A549 (cell line): ENCODE measurements at regions not wholly inside any gene's neighbourhood (a gene's known extent, or its start where the extent isn't known, plus 50 kb on each side); places are given as distances from the start of the nearest gene placed in this dataset.

Source experiments
- ATAC-seq, 2 experiments: fragments of 200-7000 bp in 1 of 2; fragments of >200 bp in 1 of 2; cut with Nextera tagmentation in 1 of 2; cut with Tn5 transposase in 1 of 2; 3 replicates each; pipeline versions ENCODE4 v1.8.0 to v1.9.1; 2018 to 2020; ENCODE audit warnings: mild to moderate bottlenecking in 1 of 2, moderate library complexity in 1 of 2
- CTCF ChIA-PET: fragments of 300-600 bp; sonication (Branson Sonifier 250); formaldehyde crosslinking; extraction: SDS; loops from one replicate; lab custom pipeline; 2021; ENCODE audit warnings: antibody characterized with exemption, inconsistent platforms; lab: Yijun Ruan, JAX
- POLR2A ChIA-PET: fragments of 350-600 bp; formaldehyde crosslinking; extraction: SDS; loops from one replicate; lab custom pipeline; 2021; ENCODE audit warnings: antibody characterized with exemption, inconsistent platforms; lab: Yijun Ruan, JAX
- DNase-seq, 2 experiments: peaks; one replicate each; pipeline versions ENCODE4 v3.0.0 to v3.0.0-alpha.2; 2011 to 2016; ENCODE audit warnings: low read depth in 1 of 2, low spot score in 1 of 2
- FAIRE-seq: peaks from 2 replicates; lab custom pipeline; 2011; peaks lifted over from hg19 to GRCh38; lab: Jason Lieb, UNC
- H3K27ac ChIP-seq, 2 experiments: fragments of >200 bp; sonication (Bioruptor Twin); formaldehyde crosslinking; 3 replicates each; pipeline ENCODE4 v1.5.1; 2016 to 2017
- H3K4me1 ChIP-seq: fragments of >200 bp; sonication (Bioruptor Twin); formaldehyde crosslinking; 3 replicates; pipeline ENCODE4 v1.6.1; 2016
- H3K4me2 ChIP-seq: fragments of >200 bp; sonication (Bioruptor Twin); formaldehyde crosslinking; 3 replicates; pipeline ENCODE4 v1.6.1; 2016
- H3K4me3 ChIP-seq: fragments of >200 bp; sonication (Bioruptor Twin); formaldehyde crosslinking; 3 replicates; pipeline ENCODE4 v1.5.1; 2016
- H3K9me3 ChIP-seq: fragments of >200 bp; sonication (Bioruptor Twin); formaldehyde crosslinking; 3 replicates; pipeline ENCODE4 v1.6.1; 2016
- BHLHE40 ChIP-seq: IDR thresholded peaks from 2 replicates; pipeline ENCODE4 v1.6.1; 2012; ENCODE audit warnings: low read depth, low read length, inconsistent platforms
- CBX2 ChIP-seq: fragments of 200-600 bp; sonication (generic); IDR thresholded peaks from 2 replicates; pipeline ENCODE4 v1.6.1; 2016; ENCODE audit warnings: low read depth, mild to moderate bottlenecking, borderline replicate concordance
- CHD2 ChIP-seq: fragments of 150-350 bp; IDR thresholded peaks from 2 replicates; pipeline ENCODE4 v1.6.1; 2014; ENCODE audit warnings: low read length; ENCODE audit not compliant: partially characterized antibody
- EHMT2 ChIP-seq: fragments of 200-600 bp; sonication (generic); IDR thresholded peaks from 2 replicates; pipeline ENCODE4 v1.6.1; 2016; ENCODE audit warnings: antibody characterized with exemption, low read depth, mild to moderate bottlenecking, moderate library complexity
- EP300 ChIP-seq, 2 experiments: fragments of >200 bp; sonication (Bioruptor Twin); formaldehyde crosslinking; IDR thresholded peaks; 2 replicates in 1 of 2; 3 replicates in 1 of 2; pipeline ENCODE4 v1.6.1; 2016 to 2017
- ESRRA ChIP-seq: fragments of 150-350 bp; IDR thresholded peaks from 2 replicates; pipeline ENCODE4 v1.6.1; 2014; ENCODE audit warnings: mild to moderate bottlenecking, low read length, borderline replicate concordance
- FOSB ChIP-seq: fragments of 250-450 bp; sonication (Bioruptor Pico); IDR thresholded peaks from 2 replicates; pipeline ENCODE4 v1.5.0; 2020; ENCODE audit warnings: mild to moderate bottlenecking, moderate library complexity
- FOXS1 ChIP-seq: fragments of 250-450 bp; sonication (Bioruptor Pico); IDR thresholded peaks from 2 replicates; pipeline ENCODE4 v1.5.0; 2020; ENCODE audit warnings: mild to moderate bottlenecking, moderate library complexity
- GATA3 ChIP-seq: IDR thresholded peaks from 2 replicates; pipeline ENCODE4 v1.6.1; 2012; ENCODE audit warnings: borderline replicate concordance
- HOXB13 ChIP-seq: fragments of 250-450 bp; sonication (Bioruptor Pico); IDR thresholded peaks from 2 replicates; pipeline ENCODE4 v1.5.0; 2020; ENCODE audit warnings: low read depth, mild to moderate bottlenecking, moderate library complexity
- JUNB ChIP-seq: fragments of >200 bp; sonication (Bioruptor Twin); formaldehyde crosslinking; IDR thresholded peaks from 2 replicates; pipeline ENCODE4 v1.6.1; 2016
- KDM5A ChIP-seq: fragments of 200-600 bp; sonication (generic); IDR thresholded peaks from 2 replicates; pipeline ENCODE4 v1.6.1; 2016; ENCODE audit warnings: antibody characterized with exemption, mild to moderate bottlenecking
- MAFK ChIP-seq: fragments of 450-650 bp; IDR thresholded peaks from 2 replicates; pipeline ENCODE4 v1.6.1; 2014; ENCODE audit not compliant: partially characterized antibody
- NFE2L2 ChIP-seq: fragments of 150-350 bp; conservative IDR thresholded peaks from 2 replicates; pipeline ENCODE4 v1.6.1; 2014; ENCODE audit warnings: low read length
- NPAS2 ChIP-seq: fragments of 250-450 bp; sonication (Bioruptor Pico); IDR thresholded peaks from 2 replicates; pipeline ENCODE4 v1.8.0; 2022; ENCODE audit warnings: mild to moderate bottlenecking, moderate library complexity, borderline replicate concordance
- NR3C1 ChIP-seq: fragments of >200 bp; sonication (Bioruptor Twin); formaldehyde crosslinking; IDR thresholded peaks from 3 replicates; pipeline ENCODE4 v1.6.1; 2017
- PHF8 ChIP-seq: fragments of 200-600 bp; sonication (generic); IDR thresholded peaks from 2 replicates; pipeline ENCODE4 v1.6.1; 2016; ENCODE audit warnings: low read depth, mild to moderate bottlenecking, antibody characterized with exemption, moderate library complexity, borderline replicate concordance
- POLR2AphosphoS2 ChIP-seq: conservative IDR thresholded peaks from 2 replicates; pipeline ENCODE4 v1.6.1; 2012; ENCODE audit warnings: low read length, improper control_type of control experiment, inconsistent platforms
- RNF2 ChIP-seq: fragments of 200-600 bp; sonication (generic); IDR thresholded peaks from 2 replicates; pipeline ENCODE4 v1.6.1; 2016; ENCODE audit warnings: low read depth, mild to moderate bottlenecking, antibody characterized with exemption, moderate library complexity, borderline replicate concordance
- SMC3 ChIP-seq: fragments of >200 bp; sonication (Bioruptor Twin); formaldehyde crosslinking; IDR thresholded peaks from 3 replicates; pipeline ENCODE4 v1.6.1; 2018; ENCODE audit warnings: inconsistent platforms
- SREBF2 ChIP-seq: fragments of 450-650 bp; IDR thresholded peaks from 2 replicates; pipeline ENCODE4 v1.6.1; 2014; ENCODE audit warnings: mild to moderate bottlenecking, moderate library complexity
- TP53 ChIP-seq: fragments of 250-450 bp; sonication (Bioruptor Pico); IDR thresholded peaks from 2 replicates; pipeline ENCODE4 v1.5.0; 2021; ENCODE audit warnings: mild to moderate bottlenecking, moderate library complexity
- ZC3H11A ChIP-seq: fragments of 450-650 bp; IDR thresholded peaks from 2 replicates; pipeline ENCODE4 v1.6.1; 2014; ENCODE audit warnings: antibody characterized with exemption, mild to moderate bottlenecking
- WGBS: methylation state at CpG from one replicate; pipeline ENCODE4 v1.1.6; 2017; ENCODE audit errors: missing lambda C conversion rate; 5-methylcytosine and 5-hydroxymethylcytosine counted together
- TF ChIP-seq, protein P1 (sequence below): fragments of 150-350 bp; IDR thresholded peaks from 2 replicates; pipeline ENCODE4 v1.6.1; 2014; ENCODE audit warnings: low read depth, mild to moderate bottlenecking, low read length
- TF ChIP-seq, protein P2 (sequence below): IDR thresholded peaks from 2 replicates; pipeline ENCODE4 v1.6.1; 2012
- TF ChIP-seq, protein P3 (sequence below): fragments of >200 bp; sonication (Bioruptor Twin); formaldehyde crosslinking; IDR thresholded peaks from 3 replicates; pipeline ENCODE4 v1.5.1; 2016
- TF ChIP-seq, protein P4 (sequence below): fragments of >200 bp; sonication (Bioruptor Twin); formaldehyde crosslinking; IDR thresholded peaks from 2 replicates; pipeline ENCODE4 v1.6.1; 2016
- TF ChIP-seq, protein P5 (sequence below): fragments of >200 bp; sonication (Bioruptor Twin); formaldehyde crosslinking; IDR thresholded peaks from 3 replicates; pipeline ENCODE4 v1.6.1; 2016
- TF ChIP-seq, protein P6 (sequence below): IDR thresholded peaks from 2 replicates; pipeline ENCODE4 v1.6.1; 2012

DNA sequence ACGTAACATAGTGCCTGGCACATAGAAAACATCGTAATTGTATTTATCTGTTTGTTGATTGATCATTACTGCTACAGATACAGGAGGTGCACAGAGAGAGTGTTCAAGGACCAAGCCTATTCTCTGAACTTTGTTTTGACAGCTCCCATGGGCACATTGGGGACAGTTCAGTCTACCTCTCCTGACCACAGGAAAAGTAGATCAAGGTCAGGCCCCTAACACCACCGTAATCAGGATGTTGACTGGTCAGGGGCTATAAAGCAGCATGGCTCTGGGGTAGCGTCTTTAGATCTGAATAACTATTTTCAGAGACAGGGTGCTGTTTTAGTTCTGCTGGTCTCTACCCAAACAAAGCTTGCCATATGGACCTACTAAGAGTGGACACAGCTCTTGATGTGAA, 223.1 kb upstream of the IRF2BP2 start:
- TF ChIP-seq FOSB (CRISPR knock-in tag) = no peak
- TF ChIP-seq EP300 (IDR thresholded peaks at IDR 0.05) = no peak
- TF ChIP-seq, protein P1, sequence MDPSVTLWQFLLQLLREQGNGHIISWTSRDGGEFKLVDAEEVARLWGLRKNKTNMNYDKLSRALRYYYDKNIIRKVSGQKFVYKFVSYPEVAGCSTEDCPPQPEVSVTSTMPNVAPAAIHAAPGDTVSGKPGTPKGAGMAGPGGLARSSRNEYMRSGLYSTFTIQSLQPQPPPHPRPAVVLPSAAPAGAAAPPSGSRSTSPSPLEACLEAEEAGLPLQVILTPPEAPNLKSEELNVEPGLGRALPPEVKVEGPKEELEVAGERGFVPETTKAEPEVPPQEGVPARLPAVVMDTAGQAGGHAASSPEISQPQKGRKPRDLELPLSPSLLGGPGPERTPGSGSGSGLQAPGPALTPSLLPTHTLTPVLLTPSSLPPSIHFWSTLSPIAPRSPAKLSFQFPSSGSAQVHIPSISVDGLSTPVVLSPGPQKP = no peak
- no peak for TF ChIP-seq RNF2
- TF ChIP-seq, protein P2, sequence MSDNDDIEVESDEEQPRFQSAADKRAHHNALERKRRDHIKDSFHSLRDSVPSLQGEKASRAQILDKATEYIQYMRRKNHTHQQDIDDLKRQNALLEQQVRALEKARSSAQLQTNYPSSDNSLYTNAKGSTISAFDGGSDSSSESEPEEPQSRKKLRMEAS = no peak
- no peak for TF ChIP-seq SREBF2
- TF ChIP-seq, protein P3, sequence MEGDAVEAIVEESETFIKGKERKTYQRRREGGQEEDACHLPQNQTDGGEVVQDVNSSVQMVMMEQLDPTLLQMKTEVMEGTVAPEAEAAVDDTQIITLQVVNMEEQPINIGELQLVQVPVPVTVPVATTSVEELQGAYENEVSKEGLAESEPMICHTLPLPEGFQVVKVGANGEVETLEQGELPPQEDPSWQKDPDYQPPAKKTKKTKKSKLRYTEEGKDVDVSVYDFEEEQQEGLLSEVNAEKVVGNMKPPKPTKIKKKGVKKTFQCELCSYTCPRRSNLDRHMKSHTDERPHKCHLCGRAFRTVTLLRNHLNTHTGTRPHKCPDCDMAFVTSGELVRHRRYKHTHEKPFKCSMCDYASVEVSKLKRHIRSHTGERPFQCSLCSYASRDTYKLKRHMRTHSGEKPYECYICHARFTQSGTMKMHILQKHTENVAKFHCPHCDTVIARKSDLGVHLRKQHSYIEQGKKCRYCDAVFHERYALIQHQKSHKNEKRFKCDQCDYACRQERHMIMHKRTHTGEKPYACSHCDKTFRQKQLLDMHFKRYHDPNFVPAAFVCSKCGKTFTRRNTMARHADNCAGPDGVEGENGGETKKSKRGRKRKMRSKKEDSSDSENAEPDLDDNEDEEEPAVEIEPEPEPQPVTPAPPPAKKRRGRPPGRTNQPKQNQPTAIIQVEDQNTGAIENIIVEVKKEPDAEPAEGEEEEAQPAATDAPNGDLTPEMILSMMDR = no peak
- no peak for TF ChIP-seq EHMT2
- TF ChIP-seq HOXB13 (CRISPR knock-in tag) = no peak
- no peak for TF ChIP-seq GATA3
- TF ChIP-seq FOXS1 (CRISPR knock-in tag) = no peak
- no peak for TF ChIP-seq JUNB
- TF ChIP-seq, protein P4, sequence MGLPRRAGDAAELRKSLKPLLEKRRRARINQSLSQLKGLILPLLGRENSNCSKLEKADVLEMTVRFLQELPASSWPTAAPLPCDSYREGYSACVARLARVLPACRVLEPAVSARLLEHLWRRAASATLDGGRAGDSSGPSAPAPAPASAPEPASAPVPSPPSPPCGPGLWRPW = no peak
- no peak for TF ChIP-seq MAFK
- no peak for TF ChIP-seq ZC3H11A
- no peak for TF ChIP-seq CHD2
- no peak for TF ChIP-seq PHF8
- TF ChIP-seq KDM5A = no peak
- no peak for TF ChIP-seq SMC3
- ATAC-seq (no peak), DNase-seq (no peak), FAIRE-seq (no peak)
- Histone ChIP-seq H3K4me3 (no peak overlapping the region), H3K9me3 (no peaks in the 10 kb centered on the region; the same call in 2 of the 3 replicates), H3K4me1 (no peaks in the 10 kb centered on the region), H3K27ac (no peak overlapping the region), H3K4me2 (no peak overlapping the region)
- ChIA-PET POLR2A (no interaction called here), CTCF (interaction anchor here (1.1 to 1.4 kb wide), 3 partner anchors 9 to 346 kb away, joined by 3 read pairs; no protein-coding TSS in a partner anchor)
- WGBS = 95% methylated on average over 4 of the region's 4 CpGs

DNA sequence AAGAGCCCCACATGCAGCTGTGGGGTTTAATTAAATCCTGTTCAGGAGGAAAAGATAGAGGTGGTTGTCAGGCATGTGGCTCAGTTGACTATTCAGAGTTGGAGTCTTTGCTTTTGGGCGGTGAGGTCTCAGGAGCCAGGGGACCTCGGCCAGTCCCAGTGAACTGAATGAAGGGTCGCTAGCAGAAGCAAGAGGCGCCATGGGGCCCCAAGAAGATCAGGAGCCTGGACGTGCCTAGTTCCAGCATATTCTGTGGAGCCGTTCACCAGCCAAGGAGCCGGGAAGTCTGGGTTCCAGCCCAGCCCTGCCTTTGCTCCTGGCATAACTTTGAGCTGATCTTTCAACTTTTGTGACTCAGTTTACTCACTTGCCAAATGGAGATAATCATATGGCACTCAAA, 217.7 kb upstream of the IRF2BP2 start:
- no peak overlapping the region for H3K4me3 ChIP-seq

More for the DNA sequence above, 217.7 kb upstream of the IRF2BP2 start:
- CTCF ChIA-PET = no interaction called here
- POLR2A ChIA-PET = no interaction called here
- FAIRE-seq (no peak), DNase-seq (no peak), ATAC-seq (no peak)
- 91% methylated on average over 7 of the region's 7 CpGs for WGBS
- Histone ChIP-seq H3K4me2 (no peak overlapping the region), H3K4me1 (no peaks in the 10 kb centered on the region), H3K9me3 (no peaks in the 10 kb centered on the region), H3K27ac (peak overlapping the region; percentile 10 to 47; a peak in 2 of 6 replicates)
- TF ChIP-seq NPAS2 (CRISPR knock-in tag) = no peak
- TF ChIP-seq TP53 (CRISPR knock-in tag) = no peak
- no peak for TF ChIP-seq NFE2L2
- TF ChIP-seq GATA3 = no peak
- TF ChIP-seq, protein P1 = no peak
- TF ChIP-seq, protein P5, sequence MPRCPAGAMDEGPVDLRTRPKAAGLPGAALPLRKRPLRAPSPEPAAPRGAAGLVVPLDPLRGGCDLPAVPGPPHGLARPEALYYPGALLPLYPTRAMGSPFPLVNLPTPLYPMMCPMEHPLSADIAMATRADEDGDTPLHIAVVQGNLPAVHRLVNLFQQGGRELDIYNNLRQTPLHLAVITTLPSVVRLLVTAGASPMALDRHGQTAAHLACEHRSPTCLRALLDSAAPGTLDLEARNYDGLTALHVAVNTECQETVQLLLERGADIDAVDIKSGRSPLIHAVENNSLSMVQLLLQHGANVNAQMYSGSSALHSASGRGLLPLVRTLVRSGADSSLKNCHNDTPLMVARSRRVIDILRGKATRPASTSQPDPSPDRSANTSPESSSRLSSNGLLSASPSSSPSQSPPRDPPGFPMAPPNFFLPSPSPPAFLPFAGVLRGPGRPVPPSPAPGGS = no peak
- TF ChIP-seq POLR2AphosphoS2 = no peak
- TF ChIP-seq FOSB (CRISPR knock-in tag) = no peak
- TF ChIP-seq SREBF2 = no peak
- TF ChIP-seq CBX2 = no peak
- no peak for TF ChIP-seq ZC3H11A
- TF ChIP-seq NR3C1 = no peak
- TF ChIP-seq, protein P6, sequence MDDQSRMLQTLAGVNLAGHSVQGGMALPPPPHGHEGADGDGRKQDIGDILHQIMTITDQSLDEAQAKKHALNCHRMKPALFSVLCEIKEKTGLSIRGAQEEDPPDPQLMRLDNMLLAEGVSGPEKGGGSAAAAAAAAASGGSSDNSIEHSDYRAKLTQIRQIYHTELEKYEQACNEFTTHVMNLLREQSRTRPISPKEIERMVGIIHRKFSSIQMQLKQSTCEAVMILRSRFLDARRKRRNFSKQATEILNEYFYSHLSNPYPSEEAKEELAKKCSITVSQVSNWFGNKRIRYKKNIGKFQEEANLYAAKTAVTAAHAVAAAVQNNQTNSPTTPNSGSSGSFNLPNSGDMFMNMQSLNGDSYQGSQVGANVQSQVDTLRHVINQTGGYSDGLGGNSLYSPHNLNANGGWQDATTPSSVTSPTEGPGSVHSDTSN = no peak
- no peak for TF ChIP-seq ESRRA
- no peak for TF ChIP-seq RNF2
- no peak for TF ChIP-seq EP300 (IDR thresholded peaks at IDR 0.05)
- TF ChIP-seq BHLHE40 = no peak
